ENCODE measurements at regions not wholly inside any gene's neighbourhood (a gene's known extent, or its start where the extent isn't known, plus 50 kb on each side); places are given as distances from the start of the nearest gene placed in this dataset.

DNA sequence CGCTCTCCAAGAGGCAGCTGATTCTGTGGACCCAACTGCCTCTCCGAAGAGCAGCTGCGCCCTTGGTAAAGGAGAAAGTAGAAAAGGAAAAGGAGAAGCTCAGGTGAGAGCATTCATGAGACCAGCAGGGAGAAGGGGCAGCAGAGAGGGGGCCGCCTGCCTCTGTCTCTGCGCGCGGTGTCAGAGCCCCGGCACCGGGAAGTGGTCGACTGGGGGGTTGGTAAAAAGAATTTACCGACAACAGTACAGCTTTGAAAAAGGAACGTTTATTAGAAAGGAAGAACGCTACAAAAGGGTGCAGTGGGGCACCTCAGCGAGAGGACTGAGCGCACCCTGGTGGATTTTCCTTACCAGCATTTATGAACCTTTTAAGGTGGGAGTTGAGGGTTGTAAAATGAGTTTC lies 61.9 kb downstream of the GPR6 start (continued):
- no peak for TF ChIP-seq EGR1 (IDR thresholded peaks at IDR 0.05; ENCODE audit: borderline replicate concordance in 1 of 2, low read depth in 2 of 2, low read length in 2 of 2)
- no peak for TF ChIP-seq POLR2AphosphoS5 (IDR thresholded peaks at IDR 0.05; ENCODE audit: low read length)
- TF ChIP-seq, protein P1, sequence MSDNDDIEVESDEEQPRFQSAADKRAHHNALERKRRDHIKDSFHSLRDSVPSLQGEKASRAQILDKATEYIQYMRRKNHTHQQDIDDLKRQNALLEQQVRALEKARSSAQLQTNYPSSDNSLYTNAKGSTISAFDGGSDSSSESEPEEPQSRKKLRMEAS (IDR thresholded peaks at IDR 0.05; ENCODE audit: low read depth, low read length): no peak
- no peak for TF ChIP-seq TCF7 (IDR thresholded peaks at IDR 0.05; ENCODE audit: borderline replicate concordance)
- TF ChIP-seq RAD51 (IDR thresholded peaks at IDR 0.05): no peak
- no peak for TF ChIP-seq RB1 (IDR thresholded peaks at IDR 0.05; ENCODE audit: borderline replicate concordance)
- no peak for TF ChIP-seq BACH1 (IDR thresholded peaks at IDR 0.05; ENCODE audit: borderline replicate concordance)
- TF ChIP-seq NFIC (IDR thresholded peaks at IDR 0.05; ENCODE audit: low read depth, low read length): no peak
- TF ChIP-seq CREB1 (IDR thresholded peaks at IDR 0.05; ENCODE audit: low read depth): no peak
- no peak for TF ChIP-seq KDM1A (IDR thresholded peaks at IDR 0.05; ENCODE audit: borderline replicate concordance)
- peak; percentile 11; the same call in 1 of the 2 replicates for TF ChIP-seq RUNX3 (IDR thresholded peaks at IDR 0.05; ENCODE audit: low read length)
- TF ChIP-seq RAD21 (IDR thresholded peaks at IDR 0.05; ENCODE audit: insufficient read depth, low read depth, low read length): peak; percentile 68
- no peak for TF ChIP-seq JUND (IDR thresholded peaks at IDR 0.05; ENCODE audit: low read depth, low read length)
- no peak for TF ChIP-seq CBX5 (IDR thresholded peaks at IDR 0.05; ENCODE audit: low read depth)
- TF ChIP-seq MYB (IDR thresholded peaks at IDR 0.05; ENCODE audit: borderline replicate concordance, low read depth, low read length): no peak
- TF ChIP-seq EED (IDR thresholded peaks at IDR 0.05; ENCODE audit: low read depth): peak; percentile 33; the same call in 1 of the 2 replicates
- TF ChIP-seq ATF7 (IDR thresholded peaks at IDR 0.05; ENCODE audit: low read depth): no peak
- TF ChIP-seq SMC3 (IDR thresholded peaks at IDR 0.05; ENCODE audit: borderline replicate concordance, low read length): peak; percentile 61

Data from GM12878 (cell line).